HEK293T (cell line): ENCODE measurements at regions not wholly inside any gene's neighbourhood (a gene's known extent, or its start where the extent isn't known, plus 50 kb on each side); places are given as distances from the start of the nearest gene placed in this dataset.

ENCODE experiments used
- ARNT ChIP-seq: fragments of 450-650 bp; IDR thresholded peaks from 2 replicates; pipeline ENCODE4 v1.6.1; 2017; ENCODE audit warnings: mild to moderate bottlenecking
- BHLHE40 ChIP-seq: fragments of 450-650 bp; IDR thresholded peaks from 2 replicates; pipeline ENCODE4 v1.6.1; 2016; ENCODE audit warnings: mild to moderate bottlenecking, moderate library complexity, borderline replicate concordance
- CTBP1 ChIP-seq: fragments of 450-650 bp; IDR thresholded peaks from 2 replicates; pipeline ENCODE4 v1.6.1; 2016; ENCODE audit warnings: borderline replicate concordance
- ELF4 ChIP-seq: fragments of 450-650 bp; IDR thresholded peaks from 2 replicates; pipeline ENCODE4 v1.6.1; 2017; ENCODE audit warnings: antibody characterized with exemption
- FOXA1 ChIP-seq: fragments of 450-650 bp; IDR thresholded peaks from 2 replicates; pipeline ENCODE4 v1.6.1; 2016; ENCODE audit warnings: mild to moderate bottlenecking
- FOXK2 ChIP-seq: fragments of 450-650 bp; IDR thresholded peaks from 2 replicates; pipeline ENCODE4 v1.6.1; 2016; ENCODE audit warnings: mild to moderate bottlenecking
- FOXM1 ChIP-seq: fragments of 450-650 bp; IDR thresholded peaks from 2 replicates; pipeline ENCODE4 v1.6.1; 2017; ENCODE audit warnings: mild to moderate bottlenecking, borderline replicate concordance
- HDGF ChIP-seq: fragments of 450-650 bp; IDR thresholded peaks from 2 replicates; pipeline ENCODE4 v1.6.1; 2017; ENCODE audit warnings: antibody characterized with exemption, borderline replicate concordance
- LEF1 ChIP-seq: fragments of 450-650 bp; IDR thresholded peaks from 2 replicates; pipeline ENCODE4 v1.6.1; 2017; ENCODE audit warnings: mild to moderate bottlenecking, borderline replicate concordance
- SP1 ChIP-seq: fragments of 450-650 bp; IDR thresholded peaks from 2 replicates; pipeline ENCODE4 v1.6.1; 2017
- SUZ12 ChIP-seq: fragments of 450-650 bp; IDR thresholded peaks from 2 replicates; pipeline ENCODE4 v1.6.1; 2016; ENCODE audit warnings: mild to moderate bottlenecking
- TARDBP ChIP-seq: fragments of 450-650 bp; IDR thresholded peaks from 2 replicates; pipeline ENCODE4 v1.6.1; 2016
- ZNF384 ChIP-seq: fragments of 450-650 bp; IDR thresholded peaks from 2 replicates; pipeline ENCODE4 v1.6.1; 2016

GRCh38 chr1:192907545-192908243 is 98.9 kb downstream of the RGS2 start:
- TF ChIP-seq SP1 (no peak), CTBP1 (no peak), TARDBP (no peak), BHLHE40 (no peak), LEF1 (no peak), FOXM1 (no peak), ELF4 (no peak), FOXA1 (no peak), SUZ12 (no peak), HDGF (no peak), FOXK2 (no peak), ZNF384 (no peak), ARNT (no peak)
